ENCODE measurements at regions not wholly inside any gene's neighbourhood (a gene's known extent, or its start where the extent isn't known, plus 50 kb on each side); places are given as distances from the start of the nearest gene placed in this dataset.

GRCh38 chr20:51093240-51093763 is 70.4 kb upstream of the KCNG1 start (continued):
- TF ChIP-seq PTTG1 (tag; IDR thresholded peaks at IDR 0.05; ENCODE audit: low read depth) (no peak), SMARCA5 (IDR thresholded peaks at IDR 0.05) (no peak), SUPT5H (IDR thresholded peaks at IDR 0.05) (no peak), SMAD4 (CRISPR knock-in tag; conservative IDR thresholded peaks at IDR 0.05) (no peak), ZNF212 (CRISPR knock-in tag; IDR thresholded peaks at IDR 0.05) (no peak), SAFB2 (IDR thresholded peaks at IDR 0.05; ENCODE audit: borderline replicate concordance, low read depth, low read length, severe bottlenecking) (no peak), MBD1 (CRISPR knock-in tag; IDR thresholded peaks at IDR 0.05) (no peak), NEUROD1 (IDR thresholded peaks at IDR 0.05; ENCODE audit: borderline replicate concordance, low read depth, low read length, partially characterized antibody) (no peak), NFATC3 (IDR thresholded peaks at IDR 0.05) (no peak), ZNF146 (CRISPR knock-in tag; IDR thresholded peaks at IDR 0.05; ENCODE audit: unreplicated experiment) (no peak), DPF2 (IDR thresholded peaks at IDR 0.05) (no peak), MLX (CRISPR knock-in tag; conservative IDR thresholded peaks at IDR 0.05) (no peak), TEAD2 (tag; IDR thresholded peaks at IDR 0.05) (no peak), FOXA3 (CRISPR knock-in tag; conservative IDR thresholded peaks at IDR 0.05 in 1 of 2, IDR thresholded peaks at IDR 0.05 in 1 of 2) (no peak), RBM25 (IDR thresholded peaks at IDR 0.05; ENCODE audit: low read depth, low read length, severe bottlenecking) (no peak), ZZZ3 (IDR thresholded peaks at IDR 0.05) (no peak)
- TF ChIP-seq, protein P1, sequence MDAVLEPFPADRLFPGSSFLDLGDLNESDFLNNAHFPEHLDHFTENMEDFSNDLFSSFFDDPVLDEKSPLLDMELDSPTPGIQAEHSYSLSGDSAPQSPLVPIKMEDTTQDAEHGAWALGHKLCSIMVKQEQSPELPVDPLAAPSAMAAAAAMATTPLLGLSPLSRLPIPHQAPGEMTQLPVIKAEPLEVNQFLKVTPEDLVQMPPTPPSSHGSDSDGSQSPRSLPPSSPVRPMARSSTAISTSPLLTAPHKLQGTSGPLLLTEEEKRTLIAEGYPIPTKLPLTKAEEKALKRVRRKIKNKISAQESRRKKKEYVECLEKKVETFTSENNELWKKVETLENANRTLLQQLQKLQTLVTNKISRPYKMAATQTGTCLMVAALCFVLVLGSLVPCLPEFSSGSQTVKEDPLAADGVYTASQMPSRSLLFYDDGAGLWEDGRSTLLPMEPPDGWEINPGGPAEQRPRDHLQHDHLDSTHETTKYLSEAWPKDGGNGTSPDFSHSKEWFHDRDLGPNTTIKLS (IDR thresholded peaks at IDR 0.05; ENCODE audit: borderline replicate concordance, low read depth), result no peak
- TF ChIP-seq, protein P2, sequence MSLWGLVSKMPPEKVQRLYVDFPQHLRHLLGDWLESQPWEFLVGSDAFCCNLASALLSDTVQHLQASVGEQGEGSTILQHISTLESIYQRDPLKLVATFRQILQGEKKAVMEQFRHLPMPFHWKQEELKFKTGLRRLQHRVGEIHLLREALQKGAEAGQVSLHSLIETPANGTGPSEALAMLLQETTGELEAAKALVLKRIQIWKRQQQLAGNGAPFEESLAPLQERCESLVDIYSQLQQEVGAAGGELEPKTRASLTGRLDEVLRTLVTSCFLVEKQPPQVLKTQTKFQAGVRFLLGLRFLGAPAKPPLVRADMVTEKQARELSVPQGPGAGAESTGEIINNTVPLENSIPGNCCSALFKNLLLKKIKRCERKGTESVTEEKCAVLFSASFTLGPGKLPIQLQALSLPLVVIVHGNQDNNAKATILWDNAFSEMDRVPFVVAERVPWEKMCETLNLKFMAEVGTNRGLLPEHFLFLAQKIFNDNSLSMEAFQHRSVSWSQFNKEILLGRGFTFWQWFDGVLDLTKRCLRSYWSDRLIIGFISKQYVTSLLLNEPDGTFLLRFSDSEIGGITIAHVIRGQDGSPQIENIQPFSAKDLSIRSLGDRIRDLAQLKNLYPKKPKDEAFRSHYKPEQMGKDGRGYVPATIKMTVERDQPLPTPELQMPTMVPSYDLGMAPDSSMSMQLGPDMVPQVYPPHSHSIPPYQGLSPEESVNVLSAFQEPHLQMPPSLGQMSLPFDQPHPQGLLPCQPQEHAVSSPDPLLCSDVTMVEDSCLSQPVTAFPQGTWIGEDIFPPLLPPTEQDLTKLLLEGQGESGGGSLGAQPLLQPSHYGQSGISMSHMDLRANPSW (CRISPR knock-in tag; IDR thresholded peaks at IDR 0.05), result no peak
- TF ChIP-seq, protein P3, sequence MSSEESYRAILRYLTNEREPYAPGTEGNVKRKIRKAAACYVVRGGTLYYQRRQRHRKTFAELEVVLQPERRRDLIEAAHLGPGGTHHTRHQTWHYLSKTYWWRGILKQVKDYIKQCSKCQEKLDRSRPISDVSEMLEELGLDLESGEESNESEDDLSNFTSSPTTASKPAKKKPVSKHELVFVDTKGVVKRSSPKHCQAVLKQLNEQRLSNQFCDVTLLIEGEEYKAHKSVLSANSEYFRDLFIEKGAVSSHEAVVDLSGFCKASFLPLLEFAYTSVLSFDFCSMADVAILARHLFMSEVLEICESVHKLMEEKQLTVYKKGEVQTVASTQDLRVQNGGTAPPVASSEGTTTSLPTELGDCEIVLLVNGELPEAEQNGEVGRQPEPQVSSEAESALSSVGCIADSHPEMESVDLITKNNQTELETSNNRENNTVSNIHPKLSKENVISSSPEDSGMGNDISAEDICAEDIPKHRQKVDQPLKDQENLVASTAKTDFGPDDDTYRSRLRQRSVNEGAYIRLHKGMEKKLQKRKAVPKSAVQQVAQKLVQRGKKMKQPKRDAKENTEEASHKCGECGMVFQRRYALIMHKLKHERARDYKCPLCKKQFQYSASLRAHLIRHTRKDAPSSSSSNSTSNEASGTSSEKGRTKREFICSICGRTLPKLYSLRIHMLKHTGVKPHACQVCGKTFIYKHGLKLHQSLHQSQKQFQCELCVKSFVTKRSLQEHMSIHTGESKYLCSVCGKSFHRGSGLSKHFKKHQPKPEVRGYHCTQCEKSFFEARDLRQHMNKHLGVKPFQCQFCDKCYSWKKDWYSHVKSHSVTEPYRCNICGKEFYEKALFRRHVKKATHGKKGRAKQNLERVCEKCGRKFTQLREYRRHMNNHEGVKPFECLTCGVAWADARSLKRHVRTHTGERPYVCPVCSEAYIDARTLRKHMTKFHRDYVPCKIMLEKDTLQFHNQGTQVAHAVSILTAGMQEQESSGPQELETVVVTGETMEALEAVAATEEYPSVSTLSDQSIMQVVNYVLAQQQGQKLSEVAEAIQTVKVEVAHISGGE (CRISPR knock-in tag; IDR thresholded peaks at IDR 0.05), result no peak

All from K562 (cell line).